HEK293 (cell line): ENCODE measurements at regions not wholly inside any gene's neighbourhood (a gene's known extent, or its start where the extent isn't known, plus 50 kb on each side); places are given as distances from the start of the nearest gene placed in this dataset.

Experiments used
- HOXD13 ChIP-seq: sonication (generic); formaldehyde crosslinking; IDR thresholded peaks from 2 replicates; pipeline ENCODE4 v1.8.0; 2022; ENCODE audit warnings: missing genetic modification reagents, borderline replicate concordance
- TRIM28 ChIP-seq: IDR thresholded peaks from 2 replicates; pipeline ENCODE4 v1.6.1; 2011; ENCODE audit warnings: low read length, control low read depth, borderline replicate concordance
- ZNF354C ChIP-seq: fragments of 450-650 bp; formaldehyde crosslinking; IDR thresholded peaks from 2 replicates; pipeline ENCODE4 v1.5.1; 2016; ENCODE audit warnings: missing biosample characterization, missing genetic modification characterization, low read depth, borderline replicate concordance
- ZNF394 ChIP-seq: fragments of 450-650 bp; formaldehyde crosslinking; IDR thresholded peaks from 2 replicates; pipeline ENCODE4 v1.5.1; 2016; ENCODE audit warnings: missing biosample characterization, missing genetic modification characterization, mild to moderate bottlenecking, moderate library complexity, borderline replicate concordance
- ZNF426 ChIP-seq: fragments of 450-650 bp; formaldehyde crosslinking; IDR thresholded peaks from 2 replicates; pipeline ENCODE4 v1.5.1; 2017; ENCODE audit warnings: missing biosample characterization, missing genetic modification characterization, mild to moderate bottlenecking, inconsistent platforms, moderate library complexity
- ZNF544 ChIP-seq: fragments of 450-650 bp; formaldehyde crosslinking; IDR thresholded peaks from 2 replicates; pipeline ENCODE4 v1.5.0; 2017; ENCODE audit warnings: missing biosample characterization, missing genetic modification characterization
- TF ChIP-seq, protein P1 (sequence below): fragments of 450-650 bp; formaldehyde crosslinking; IDR thresholded peaks from 2 replicates; pipeline ENCODE4 v1.5.1; 2016; ENCODE audit warnings: missing biosample characterization, missing genetic modification characterization
- TF ChIP-seq, protein P2 (sequence below): fragments of 450-650 bp; formaldehyde crosslinking; IDR thresholded peaks from 2 replicates; pipeline ENCODE4 v1.5.1; 2016; ENCODE audit warnings: missing biosample characterization, missing genetic modification characterization
- TF ChIP-seq, protein P3 (sequence below): fragments of 450-650 bp; formaldehyde crosslinking; conservative IDR thresholded peaks from 2 replicates; pipeline ENCODE4 v1.5.1; 2016; ENCODE audit warnings: low read depth, missing biosample characterization, missing genetic modification characterization

DNA sequence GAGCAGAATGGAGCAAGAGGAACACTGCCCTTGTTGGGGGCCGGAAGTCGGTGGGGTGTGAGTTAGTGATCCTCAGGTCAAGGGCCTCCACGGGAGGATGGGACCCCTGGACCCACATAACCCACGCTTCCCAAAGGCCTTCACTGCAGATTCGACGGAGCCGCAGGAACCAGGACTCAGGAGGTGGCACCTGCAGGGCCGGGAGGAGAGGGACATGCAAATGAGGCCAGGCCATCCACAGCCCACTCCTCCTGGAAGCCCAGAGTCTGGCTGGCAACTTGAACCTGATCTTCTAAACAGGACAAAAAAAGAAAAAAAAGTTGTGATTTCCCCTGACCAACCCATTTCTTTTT lies 299.9 kb downstream of the SOX9 start:
- TF ChIP-seq, protein P1, sequence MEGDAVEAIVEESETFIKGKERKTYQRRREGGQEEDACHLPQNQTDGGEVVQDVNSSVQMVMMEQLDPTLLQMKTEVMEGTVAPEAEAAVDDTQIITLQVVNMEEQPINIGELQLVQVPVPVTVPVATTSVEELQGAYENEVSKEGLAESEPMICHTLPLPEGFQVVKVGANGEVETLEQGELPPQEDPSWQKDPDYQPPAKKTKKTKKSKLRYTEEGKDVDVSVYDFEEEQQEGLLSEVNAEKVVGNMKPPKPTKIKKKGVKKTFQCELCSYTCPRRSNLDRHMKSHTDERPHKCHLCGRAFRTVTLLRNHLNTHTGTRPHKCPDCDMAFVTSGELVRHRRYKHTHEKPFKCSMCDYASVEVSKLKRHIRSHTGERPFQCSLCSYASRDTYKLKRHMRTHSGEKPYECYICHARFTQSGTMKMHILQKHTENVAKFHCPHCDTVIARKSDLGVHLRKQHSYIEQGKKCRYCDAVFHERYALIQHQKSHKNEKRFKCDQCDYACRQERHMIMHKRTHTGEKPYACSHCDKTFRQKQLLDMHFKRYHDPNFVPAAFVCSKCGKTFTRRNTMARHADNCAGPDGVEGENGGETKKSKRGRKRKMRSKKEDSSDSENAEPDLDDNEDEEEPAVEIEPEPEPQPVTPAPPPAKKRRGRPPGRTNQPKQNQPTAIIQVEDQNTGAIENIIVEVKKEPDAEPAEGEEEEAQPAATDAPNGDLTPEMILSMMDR (tag by site-specific recombination), result no peak
- TF ChIP-seq ZNF394 (tag by site-specific recombination), result no peak
- no peak for TF ChIP-seq TRIM28
- TF ChIP-seq, protein P2, sequence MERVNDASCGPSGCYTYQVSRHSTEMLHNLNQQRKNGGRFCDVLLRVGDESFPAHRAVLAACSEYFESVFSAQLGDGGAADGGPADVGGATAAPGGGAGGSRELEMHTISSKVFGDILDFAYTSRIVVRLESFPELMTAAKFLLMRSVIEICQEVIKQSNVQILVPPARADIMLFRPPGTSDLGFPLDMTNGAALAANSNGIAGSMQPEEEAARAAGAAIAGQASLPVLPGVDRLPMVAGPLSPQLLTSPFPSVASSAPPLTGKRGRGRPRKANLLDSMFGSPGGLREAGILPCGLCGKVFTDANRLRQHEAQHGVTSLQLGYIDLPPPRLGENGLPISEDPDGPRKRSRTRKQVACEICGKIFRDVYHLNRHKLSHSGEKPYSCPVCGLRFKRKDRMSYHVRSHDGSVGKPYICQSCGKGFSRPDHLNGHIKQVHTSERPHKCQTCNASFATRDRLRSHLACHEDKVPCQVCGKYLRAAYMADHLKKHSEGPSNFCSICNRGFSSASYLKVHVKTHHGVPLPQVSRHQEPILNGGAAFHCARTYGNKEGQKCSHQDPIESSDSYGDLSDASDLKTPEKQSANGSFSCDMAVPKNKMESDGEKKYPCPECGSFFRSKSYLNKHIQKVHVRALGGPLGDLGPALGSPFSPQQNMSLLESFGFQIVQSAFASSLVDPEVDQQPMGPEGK (tag by site-specific recombination), result no peak
- no peak for TF ChIP-seq ZNF354C
- TF ChIP-seq ZNF544 (tag by site-specific recombination), result no peak
- TF ChIP-seq HOXD13, result no peak
- TF ChIP-seq, protein P3, sequence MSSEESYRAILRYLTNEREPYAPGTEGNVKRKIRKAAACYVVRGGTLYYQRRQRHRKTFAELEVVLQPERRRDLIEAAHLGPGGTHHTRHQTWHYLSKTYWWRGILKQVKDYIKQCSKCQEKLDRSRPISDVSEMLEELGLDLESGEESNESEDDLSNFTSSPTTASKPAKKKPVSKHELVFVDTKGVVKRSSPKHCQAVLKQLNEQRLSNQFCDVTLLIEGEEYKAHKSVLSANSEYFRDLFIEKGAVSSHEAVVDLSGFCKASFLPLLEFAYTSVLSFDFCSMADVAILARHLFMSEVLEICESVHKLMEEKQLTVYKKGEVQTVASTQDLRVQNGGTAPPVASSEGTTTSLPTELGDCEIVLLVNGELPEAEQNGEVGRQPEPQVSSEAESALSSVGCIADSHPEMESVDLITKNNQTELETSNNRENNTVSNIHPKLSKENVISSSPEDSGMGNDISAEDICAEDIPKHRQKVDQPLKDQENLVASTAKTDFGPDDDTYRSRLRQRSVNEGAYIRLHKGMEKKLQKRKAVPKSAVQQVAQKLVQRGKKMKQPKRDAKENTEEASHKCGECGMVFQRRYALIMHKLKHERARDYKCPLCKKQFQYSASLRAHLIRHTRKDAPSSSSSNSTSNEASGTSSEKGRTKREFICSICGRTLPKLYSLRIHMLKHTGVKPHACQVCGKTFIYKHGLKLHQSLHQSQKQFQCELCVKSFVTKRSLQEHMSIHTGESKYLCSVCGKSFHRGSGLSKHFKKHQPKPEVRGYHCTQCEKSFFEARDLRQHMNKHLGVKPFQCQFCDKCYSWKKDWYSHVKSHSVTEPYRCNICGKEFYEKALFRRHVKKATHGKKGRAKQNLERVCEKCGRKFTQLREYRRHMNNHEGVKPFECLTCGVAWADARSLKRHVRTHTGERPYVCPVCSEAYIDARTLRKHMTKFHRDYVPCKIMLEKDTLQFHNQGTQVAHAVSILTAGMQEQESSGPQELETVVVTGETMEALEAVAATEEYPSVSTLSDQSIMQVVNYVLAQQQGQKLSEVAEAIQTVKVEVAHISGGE (tag by site-specific recombination), result no peak
- no peak for TF ChIP-seq ZNF426 (tag by site-specific recombination)
